GM12891 (cell line): ENCODE measurements at regions not wholly inside any gene's neighbourhood (a gene's known extent, or its start where the extent isn't known, plus 50 kb on each side); places are given as distances from the start of the nearest gene placed in this dataset.
"Not testable (repeated sequence)": the region's sequence is repeated elsewhere in the genome, so short reads cannot be mapped to it uniquely, and the experiment has no call there.

Experiments used
- DNase-seq: peaks from one replicate; pipeline ENCODE4 v3.0.0; 2011; ENCODE audit warnings: low spot score; ENCODE audit not compliant: insufficient read length
- FAIRE-seq: peaks from 2 replicates; lab custom pipeline; 2011; peaks lifted over from hg19 to GRCh38; lab: Jason Lieb, UNC
- PAX5 ChIP-seq: IDR thresholded peaks from 2 replicates; pipeline ENCODE4 v1.6.1; 2011; ENCODE audit warnings: low read length, moderate library complexity, mild to moderate bottlenecking; ENCODE audit not compliant: insufficient read depth, severe bottlenecking
- POLR2A ChIP-seq: IDR thresholded peaks from 2 replicates; pipeline ENCODE4 v1.6.1; 2011; ENCODE audit warnings: low read depth, low read length, control low read depth
- POLR2AphosphoS5 ChIP-seq: IDR thresholded peaks from 2 replicates; pipeline ENCODE4 v1.6.1; 2011; ENCODE audit warnings: low read depth, low read length, control low read depth
- POU2F2 ChIP-seq: IDR thresholded peaks from 2 replicates; pipeline ENCODE4 v1.6.1; 2011; ENCODE audit warnings: low read depth, mild to moderate bottlenecking, control low read depth, low read length, moderate library complexity
- SPI1 ChIP-seq: IDR thresholded peaks from 2 replicates; pipeline ENCODE4 v1.6.1; 2011; ENCODE audit warnings: low read depth, low read length, control low read depth
- TAF1 ChIP-seq: IDR thresholded peaks from 2 replicates; pipeline ENCODE4 v1.6.1; 2011; ENCODE audit warnings: low read depth, low read length, control low read depth

GRCh38 chr9:87199278-87199677 lies 252.0 kb upstream of the GAS1 start:
- no peak for FAIRE-seq
- DNase-seq: no peak
- TF ChIP-seq POLR2AphosphoS5: no peak
- no peak for TF ChIP-seq SPI1
- TF ChIP-seq TAF1: no peak
- no peak for TF ChIP-seq PAX5
- no peak for TF ChIP-seq POU2F2
- no peak for TF ChIP-seq POLR2A

- TF ChIP-seq PAX5 (no peak), POLR2A (no peak), SPI1 (no peak), POLR2AphosphoS5 (no peak), POU2F2 (no peak), TAF1 (no peak)
- no peak for FAIRE-seq
- DNase-seq: no peak
Observed at GRCh38 chr9:87199782-87200181, 252.5 kb upstream of the GAS1 start.

- no peak for FAIRE-seq
- TF ChIP-seq PAX5: no peak
- TF ChIP-seq SPI1: no peak
- TF ChIP-seq POLR2A: no peak
- no peak for TF ChIP-seq POLR2AphosphoS5
- no peak for TF ChIP-seq POU2F2
- TF ChIP-seq TAF1: no peak
- DNase-seq: no peak
Observed at GRCh38 chr9:87201351-87201751, 254.0 kb upstream of the GAS1 start.

GRCh38 chr9:87206064-87206661 lies 258.9 kb upstream of the GAS1 start:
- FAIRE-seq (no peak), DNase-seq (no peak)
- TF ChIP-seq POLR2AphosphoS5 (no peak), POU2F2 (no peak), SPI1 (no peak), TAF1 (no peak), PAX5 (no peak), POLR2A (no peak)

- FAIRE-seq, DNase-seq: not testable (repeated sequence)
Observed at GRCh38 chr9:87210658-87211057, 263.4 kb upstream of the GAS1 start.

GRCh38 chr9:87211669-87212068 lies 264.4 kb upstream of the GAS1 start:
- TF ChIP-seq PAX5: no peak
- TF ChIP-seq POLR2AphosphoS5: no peak
- DNase-seq (no peak), FAIRE-seq (no peak)

- no peak for DNase-seq
- no peak for FAIRE-seq
- TF ChIP-seq PAX5: no peak
- TF ChIP-seq POU2F2: no peak
- TF ChIP-seq TAF1: no peak
- no peak for TF ChIP-seq POLR2AphosphoS5
- no peak for TF ChIP-seq SPI1
- no peak for TF ChIP-seq POLR2A
Observed at GRCh38 chr9:87212605-87213021, 265.3 kb upstream of the GAS1 start.

GRCh38 chr9:87213948-87214347 lies 266.6 kb upstream of the GAS1 start:
- DNase-seq: no peak
- FAIRE-seq: no peak
- no peak for TF ChIP-seq SPI1
- TF ChIP-seq TAF1: no peak
- no peak for TF ChIP-seq POLR2A
- no peak for TF ChIP-seq PAX5
- TF ChIP-seq POLR2AphosphoS5: no peak
- no peak for TF ChIP-seq POU2F2

GRCh38 chr9:87214991-87215390 lies 267.7 kb upstream of the GAS1 start:
- TF ChIP-seq SPI1 (no peak), POLR2A (no peak), POU2F2 (no peak), POLR2AphosphoS5 (no peak), PAX5 (no peak)
- DNase-seq: no peak
- FAIRE-seq: no peak

- no peak for DNase-seq
- FAIRE-seq: no peak
- no peak for TF ChIP-seq POU2F2
- no peak for TF ChIP-seq TAF1
- no peak for TF ChIP-seq POLR2A
- TF ChIP-seq POLR2AphosphoS5: no peak
- TF ChIP-seq SPI1: no peak
- TF ChIP-seq PAX5: no peak
Observed at GRCh38 chr9:87216036-87216435, 268.7 kb upstream of the GAS1 start.
